Mucosa of rectum (tissue), 2 donors: ENCODE measurements at regions not wholly inside any gene's neighbourhood (a gene's known extent, or its start where the extent isn't known, plus 50 kb on each side); places are given as distances from the start of the nearest gene placed in this dataset.
"Not testable (repeated sequence)": the region's sequence is repeated elsewhere in the genome, so short reads cannot be mapped to it uniquely, and the experiment has no call there.

Source experiments
- H3K27ac ChIP-seq, 2 donors: one replicate each; pipeline ENCODE4 v1.7.0; 2013; ENCODE audit warnings: inconsistent platforms in 2 of 2, low read depth in 2 of 2, low read length in 2 of 2
- H3K27me3 ChIP-seq, 2 donors: one replicate each; pipeline ENCODE4 v1.7.0; 2013; ENCODE audit warnings: low read length in 2 of 2; ENCODE audit not compliant: control insufficient read depth in 2 of 2, insufficient read depth in 2 of 2
- H3K36me3 ChIP-seq, 2 donors: one replicate each; pipeline ENCODE4 v1.7.0; 2013; ENCODE audit warnings: low read length in 2 of 2; ENCODE audit not compliant: control insufficient read depth in 2 of 2, insufficient read depth in 2 of 2
- H3K4me1 ChIP-seq, 2 donors: one replicate each; pipeline ENCODE4 v1.7.0; 2013; ENCODE audit warnings: low read length in 2 of 2, mild to moderate bottlenecking in 1 of 2; ENCODE audit not compliant: control insufficient read depth in 2 of 2, insufficient read depth in 2 of 2
- H3K4me3 ChIP-seq, 2 donors: one replicate each; pipeline ENCODE4 v1.7.0; 2013; ENCODE audit warnings: low read length in 2 of 2
- H3K9ac ChIP-seq, 2 donors: one replicate each; pipeline ENCODE4 v1.7.0; 2013; ENCODE audit warnings: low read length in 2 of 2, low read depth in 1 of 2, mild to moderate bottlenecking in 1 of 2
- H3K9me3 ChIP-seq, 2 donors: one replicate each; pipeline ENCODE4 v1.7.0; 2013; ENCODE audit warnings: low read length in 2 of 2; ENCODE audit not compliant: control insufficient read depth in 2 of 2
- donor health status: healthy.
- donor health status: Normal muscosa, but diverticular disease.

- Histone ChIP-seq H3K4me1 (no peaks in the 10 kb centered on the region), H3K4me3 (no peak overlapping the region), H3K9me3 (no peaks in the 10 kb centered on the region), H3K27ac (no peak overlapping the region), H3K9ac (no peak overlapping the region), H3K36me3 (no peaks in the 10 kb centered on the region), H3K27me3 (no peaks in the 10 kb centered on the region)
Measured at GRCh38 chr6:102813489-102814275, 1420.2 kb downstream of the GRIK2 start.

GRCh38 chr6:102812242-102812641 lies 1418.7 kb downstream of the GRIK2 start:
- Histone ChIP-seq H3K36me3 (no peaks in the 10 kb centered on the region), H3K4me3 (no peak overlapping the region)

DNA sequence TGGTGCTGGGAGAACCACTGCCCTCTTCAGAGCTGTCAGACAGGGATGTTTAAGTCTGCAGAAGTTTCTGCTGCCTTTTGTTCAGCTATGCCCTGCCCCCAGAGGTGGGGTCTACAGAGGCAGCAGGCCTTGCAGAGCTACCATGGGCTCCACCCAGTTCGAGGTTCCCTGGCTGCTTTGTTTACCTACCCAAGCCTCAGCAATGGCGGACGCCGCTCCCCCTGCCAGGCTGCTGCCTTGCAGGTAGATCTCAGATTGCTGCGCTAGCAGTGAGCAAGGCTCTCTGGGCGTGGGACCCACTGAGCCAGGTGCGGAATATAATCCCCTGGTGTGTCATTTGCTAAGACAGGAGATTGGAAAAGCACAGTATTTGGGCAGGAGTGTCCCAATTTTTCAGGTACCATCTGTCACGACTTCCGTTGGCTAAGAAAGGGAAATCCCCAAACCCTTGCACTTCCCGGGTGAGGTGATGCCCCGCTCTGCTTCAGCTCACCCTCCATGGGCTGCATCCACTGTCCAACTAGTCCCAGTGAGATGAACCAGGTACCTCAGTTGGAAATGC lies 1415.5 kb downstream of the GRIK2 start:
- H3K4me3 ChIP-seq, H3K27me3 ChIP-seq: not testable (repeated sequence)

More at GRCh38 chr6:102812242-102812641, 1418.7 kb downstream of the GRIK2 start:
- Histone ChIP-seq H3K4me1 (no peaks in the 10 kb centered on the region), H3K9ac (no peak overlapping the region), H3K27ac (no peak overlapping the region), H3K9me3 (no peaks in the 10 kb centered on the region), H3K27me3 (no peaks in the 10 kb centered on the region)

GRCh38 chr6:102799051-102799450 lies 1405.5 kb downstream of the GRIK2 start:
- H3K9me3 ChIP-seq: no peaks in the 10 kb centered on the region
- no peak overlapping the region for H3K27ac ChIP-seq

More for the DNA sequence above, 1415.5 kb downstream of the GRIK2 start:
- not testable (repeated sequence) for H3K27ac ChIP-seq, H3K9me3 ChIP-seq, H3K4me1 ChIP-seq, H3K36me3 ChIP-seq, H3K9ac ChIP-seq

GRCh38 chr6:102798636-102799035 lies 1405.1 kb downstream of the GRIK2 start:
- H3K27ac ChIP-seq: no peak overlapping the region
- no peaks in the 10 kb centered on the region for H3K9me3 ChIP-seq
- no peak overlapping the region for H3K9ac ChIP-seq
- no peaks in the 10 kb centered on the region for H3K27me3 ChIP-seq
- H3K4me3 ChIP-seq: no peak overlapping the region
- no peaks in the 10 kb centered on the region for H3K4me1 ChIP-seq
- H3K36me3 ChIP-seq: no peaks in the 10 kb centered on the region

More at GRCh38 chr6:102799051-102799450, 1405.5 kb downstream of the GRIK2 start:
- Histone ChIP-seq H3K4me3 (no peak overlapping the region), H3K27me3 (no peaks in the 10 kb centered on the region), H3K4me1 (no peaks in the 10 kb centered on the region), H3K9ac (no peak overlapping the region), H3K36me3 (no peaks in the 10 kb centered on the region)

GRCh38 chr6:102793752-102794151 lies 1400.2 kb downstream of the GRIK2 start:
- H3K36me3 ChIP-seq: no peaks in the 10 kb centered on the region
- H3K4me3 ChIP-seq: no peak overlapping the region
- no peaks in the 10 kb centered on the region for H3K9me3 ChIP-seq
- no peaks in the 10 kb centered on the region for H3K4me1 ChIP-seq
- H3K27ac ChIP-seq: no peak overlapping the region
- H3K27me3 ChIP-seq: no peaks in the 10 kb centered on the region
- H3K9ac ChIP-seq: no peak overlapping the region

GRCh38 chr6:102774326-102774725 lies 1380.8 kb downstream of the GRIK2 start:
- H3K36me3 ChIP-seq: no peaks in the 10 kb centered on the region

GRCh38 chr6:102773636-102774035 lies 1380.1 kb downstream of the GRIK2 start:
- H3K36me3 ChIP-seq: no peaks in the 10 kb centered on the region
- no peaks in the 10 kb centered on the region for H3K27me3 ChIP-seq
- no peaks in the 10 kb centered on the region for H3K4me1 ChIP-seq
- H3K27ac ChIP-seq: no peak overlapping the region
- H3K9ac ChIP-seq: no peak overlapping the region
- no peaks in the 10 kb centered on the region for H3K9me3 ChIP-seq
- no peak overlapping the region for H3K4me3 ChIP-seq

More at GRCh38 chr6:102774326-102774725, 1380.8 kb downstream of the GRIK2 start:
- no peaks in the 10 kb centered on the region for H3K4me1 ChIP-seq
- no peak overlapping the region for H3K27ac ChIP-seq
- no peaks in the 10 kb centered on the region for H3K27me3 ChIP-seq
- H3K9me3 ChIP-seq: no peaks in the 10 kb centered on the region
- no peak overlapping the region for H3K9ac ChIP-seq
- no peak overlapping the region for H3K4me3 ChIP-seq

DNA sequence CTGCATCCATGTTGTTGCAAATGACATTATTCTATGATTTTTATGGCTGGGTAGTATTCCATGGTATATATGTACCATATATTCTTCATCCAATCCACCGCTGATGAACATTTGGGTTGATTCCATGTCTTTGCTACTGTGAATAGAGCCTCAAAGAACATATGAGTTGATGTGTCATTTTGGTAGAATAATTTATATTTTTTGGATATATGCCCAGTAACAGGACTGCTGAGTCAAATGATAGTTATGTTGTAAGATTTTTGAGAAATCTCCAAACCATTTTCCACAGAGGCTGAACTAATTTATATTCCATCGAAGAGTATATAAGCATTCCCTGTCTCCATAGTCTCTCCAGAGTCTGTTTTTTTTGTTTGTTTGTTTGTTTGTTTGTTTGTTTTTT lies 1373.5 kb downstream of the GRIK2 start:
- H3K4me3 ChIP-seq: no peak overlapping the region
- H3K27me3 ChIP-seq: no peaks in the 10 kb centered on the region
- no peaks in the 10 kb centered on the region for H3K4me1 ChIP-seq
- H3K27ac ChIP-seq: no peak overlapping the region
- no peak overlapping the region for H3K9ac ChIP-seq
- H3K9me3 ChIP-seq: no peaks in the 10 kb centered on the region
- no peaks in the 10 kb centered on the region for H3K36me3 ChIP-seq

GRCh38 chr6:102764317-102764716 lies 1370.8 kb downstream of the GRIK2 start:
- no peak overlapping the region for H3K4me3 ChIP-seq
- no peaks in the 10 kb centered on the region for H3K9me3 ChIP-seq
- no peaks in the 10 kb centered on the region for H3K4me1 ChIP-seq
- H3K27me3 ChIP-seq: no peaks in the 10 kb centered on the region
- no peaks in the 10 kb centered on the region for H3K36me3 ChIP-seq
- no peak overlapping the region for H3K9ac ChIP-seq
- no peak overlapping the region for H3K27ac ChIP-seq
